IPS DF 6.9 (cell line): ENCODE measurements at regions not wholly inside any gene's neighbourhood (a gene's known extent, or its start where the extent isn't known, plus 50 kb on each side); places are given as distances from the start of the nearest gene placed in this dataset.

Experiments
- DNase-seq: peaks from one replicate; pipeline ENCODE4 v3.0.0-alpha.2; 2013; ENCODE audit warnings: low read depth, low spot score
- H3K27ac ChIP-seq: one replicate; pipeline ENCODE4 v1.5.1; 2013; ENCODE audit warnings: low read length, control low read depth
- H3K27me3 ChIP-seq: 2 replicates; pipeline ENCODE4 v1.6.1; 2013; ENCODE audit warnings: mild to moderate bottlenecking, low read length; ENCODE audit not compliant: control insufficient read depth, insufficient read depth
- H3K36me3 ChIP-seq: 2 replicates; pipeline ENCODE4 v1.6.1; 2013; ENCODE audit warnings: low read length; ENCODE audit not compliant: control insufficient read depth, insufficient read depth
- H3K4me1 ChIP-seq: 2 replicates; pipeline ENCODE4 v1.6.1; 2013; ENCODE audit warnings: low read length; ENCODE audit not compliant: control insufficient read depth, insufficient read depth
- H3K4me3 ChIP-seq: 2 replicates; pipeline ENCODE4 v1.5.1; 2013; ENCODE audit warnings: mild to moderate bottlenecking, low read length
- H3K9me3 ChIP-seq: 2 replicates; pipeline ENCODE4 v1.6.1; 2013; ENCODE audit warnings: low read length, inconsistent platforms; ENCODE audit not compliant: control insufficient read depth, insufficient read depth
- WGBS: extraction: QIAGEN DNeasy Blood & Tissue Kit; methylation state at CpG from one replicate; pipeline ENCODE4 v1.1.7; 2013; ENCODE audit warnings: mixed read lengths, missing lambda C conversion rate; ENCODE audit not compliant: insufficient read length, insufficient coverage; 5-methylcytosine and 5-hydroxymethylcytosine counted together

DNA sequence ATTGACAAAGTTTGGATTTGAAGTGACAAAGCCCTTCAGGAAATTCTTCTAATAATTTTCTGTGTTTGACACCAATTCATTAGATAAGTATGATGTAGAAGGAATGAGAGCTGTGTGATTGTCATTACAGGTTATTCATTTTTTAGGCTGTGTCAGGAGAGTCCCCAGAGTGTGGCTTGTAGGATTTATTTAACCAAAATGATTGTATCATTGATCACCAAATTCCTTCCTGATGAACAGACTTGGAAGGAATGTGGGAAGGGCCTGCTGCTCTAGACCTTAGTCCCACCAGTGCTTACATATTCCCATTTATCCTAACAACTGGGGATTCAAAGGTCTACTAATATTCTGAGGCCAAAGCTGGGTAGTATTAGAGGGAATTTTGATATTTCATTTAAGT is 383.3 kb upstream of the KAZN start:
- Histone ChIP-seq H3K27ac (no peak overlapping the region), H3K36me3 (no peaks in the 10 kb centered on the region), H3K4me3 (no peak overlapping the region), H3K27me3 (no peaks in the 10 kb centered on the region), H3K9me3 (no peaks in the 10 kb centered on the region), H3K4me1 (no peaks in the 10 kb centered on the region)
- no peak for DNase-seq

DNA sequence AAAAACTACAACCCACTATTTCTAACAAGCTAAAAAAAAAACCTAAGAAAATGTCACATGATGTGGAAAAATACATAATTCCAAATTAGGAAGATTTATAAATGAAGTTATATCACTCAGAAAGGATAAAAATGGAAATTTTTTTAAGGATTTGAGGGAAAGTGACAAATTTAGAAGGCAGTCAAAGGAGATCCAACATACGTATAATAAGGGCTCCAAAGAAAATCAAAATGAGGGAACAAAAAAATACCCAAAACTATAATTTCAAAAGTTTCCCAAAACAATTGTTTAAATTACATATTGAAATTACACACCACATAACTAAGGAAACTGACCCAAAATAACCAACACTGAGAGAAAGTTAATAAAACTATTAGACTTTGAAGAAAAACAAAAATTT is 381.1 kb upstream of the KAZN start:
- H3K4me3 ChIP-seq, result no peak overlapping the region
- no peaks in the 10 kb centered on the region for H3K27me3 ChIP-seq
- no CpG with 5 or more reads among the region's 1 CpG for WGBS
- no peaks in the 10 kb centered on the region for H3K36me3 ChIP-seq
- H3K4me1 ChIP-seq, result no peaks in the 10 kb centered on the region
- DNase-seq, result no peak
- no peak overlapping the region for H3K27ac ChIP-seq
- no peaks in the 10 kb centered on the region for H3K9me3 ChIP-seq

DNA sequence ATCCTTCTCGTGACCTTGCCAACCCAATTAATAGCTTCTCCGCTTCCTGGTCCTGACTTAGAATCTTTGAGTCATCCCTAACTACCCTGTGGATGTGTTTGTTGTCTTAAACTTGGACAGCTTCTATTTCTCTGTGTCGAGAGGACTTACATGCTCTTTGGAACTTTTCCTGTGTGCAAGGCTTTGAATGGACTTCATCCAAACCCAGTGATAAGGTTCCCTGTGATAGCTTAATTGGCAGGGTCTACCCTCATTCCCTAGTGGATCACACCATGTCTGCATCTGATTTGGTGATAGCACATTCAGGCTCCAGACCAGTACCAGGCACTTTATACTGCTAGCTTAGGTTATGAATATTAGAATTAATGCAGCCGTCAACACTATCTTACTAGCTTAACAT is 378.2 kb upstream of the KAZN start:
- Histone ChIP-seq H3K4me3 (no peak overlapping the region), H3K4me1 (no peaks in the 10 kb centered on the region), H3K27ac (no peak overlapping the region), H3K9me3 (no peaks in the 10 kb centered on the region), H3K36me3 (no peaks in the 10 kb centered on the region), H3K27me3 (no peaks in the 10 kb centered on the region)
- no CpG with 5 or more reads among the region's 4 CpGs for WGBS
- no peak for DNase-seq

DNA sequence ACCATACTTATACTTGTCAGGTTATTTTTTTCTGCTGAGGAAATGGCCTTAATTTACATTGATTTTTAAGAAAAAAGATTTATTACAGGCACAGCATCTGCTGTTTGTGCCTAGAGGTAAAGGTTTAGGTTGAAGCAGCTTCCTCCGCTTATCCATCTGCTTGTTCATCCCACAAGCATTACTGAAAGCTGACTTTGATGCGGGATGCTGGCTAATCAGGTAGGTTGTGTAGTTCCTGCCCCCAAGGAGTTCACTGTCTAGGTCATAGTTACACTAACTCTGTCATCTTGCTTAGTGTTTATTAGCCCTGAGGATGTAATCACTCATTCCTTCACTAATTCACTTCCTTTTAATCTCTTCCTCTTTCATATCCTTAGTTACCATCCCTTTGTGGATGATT is 377.7 kb upstream of the KAZN start:
- no CpG with 5 or more reads among the region's 2 CpGs for WGBS
- Histone ChIP-seq H3K4me3 (no peak overlapping the region), H3K36me3 (no peaks in the 10 kb centered on the region), H3K27me3 (no peaks in the 10 kb centered on the region), H3K4me1 (no peaks in the 10 kb centered on the region), H3K9me3 (no peaks in the 10 kb centered on the region), H3K27ac (no peak overlapping the region)
- no peak for DNase-seq

DNA sequence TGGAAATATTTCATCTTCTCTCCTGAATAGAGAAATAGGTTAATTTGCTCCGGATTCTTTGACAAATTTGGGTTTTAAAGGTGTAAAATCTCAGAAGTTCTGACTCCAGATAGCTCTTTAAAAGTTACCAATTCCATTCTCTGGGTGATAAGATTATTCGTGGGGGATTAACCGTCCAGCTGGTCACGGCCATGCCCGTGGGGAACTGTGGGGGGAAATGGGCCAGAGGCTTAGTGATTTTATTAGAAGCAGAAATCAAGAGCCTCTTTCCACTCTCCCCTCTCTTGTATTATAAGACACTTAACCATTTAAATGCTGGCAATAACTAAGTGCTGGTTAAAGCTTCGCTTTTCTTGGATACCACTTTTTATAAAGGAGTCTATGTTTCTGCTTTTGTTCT is 376.4 kb upstream of the KAZN start:
- no peaks in the 10 kb centered on the region for H3K36me3 ChIP-seq
- H3K4me1 ChIP-seq, result no peaks in the 10 kb centered on the region
- no CpG with 5 or more reads among the region's 6 CpGs for WGBS
- H3K4me3 ChIP-seq, result no peak overlapping the region
- H3K27me3 ChIP-seq, result no peaks in the 10 kb centered on the region
- no peaks in the 10 kb centered on the region for H3K9me3 ChIP-seq
- DNase-seq, result no peak
- H3K27ac ChIP-seq, result no peak overlapping the region

DNA sequence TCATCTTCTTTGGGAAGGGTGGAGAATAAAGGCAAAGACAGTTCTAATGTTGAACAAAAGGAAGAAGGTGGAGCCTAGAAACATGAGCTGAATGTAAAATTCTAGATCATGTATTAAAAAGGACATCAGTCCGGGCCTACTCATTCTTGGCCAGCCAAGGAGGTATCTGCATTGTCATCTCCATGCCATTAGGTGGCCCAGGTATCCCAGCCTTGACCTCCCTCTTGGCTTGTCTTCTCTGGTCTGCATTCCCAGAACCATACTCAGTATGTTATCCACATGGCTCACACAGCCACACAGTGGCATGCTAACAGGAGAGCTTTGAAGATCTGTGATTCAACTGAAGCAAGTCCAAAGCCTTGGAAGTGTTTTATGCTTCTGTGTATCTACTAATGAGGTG is 369.8 kb upstream of the KAZN start:
- no peak for DNase-seq
- Histone ChIP-seq H3K36me3 (no peaks in the 10 kb centered on the region), H3K9me3 (no peaks in the 10 kb centered on the region), H3K27ac (no peak overlapping the region), H3K4me3 (no peak overlapping the region), H3K27me3 (no peaks in the 10 kb centered on the region), H3K4me1 (no peaks in the 10 kb centered on the region)
- no CpG with 5 or more reads among the region's 1 CpG for WGBS

DNA sequence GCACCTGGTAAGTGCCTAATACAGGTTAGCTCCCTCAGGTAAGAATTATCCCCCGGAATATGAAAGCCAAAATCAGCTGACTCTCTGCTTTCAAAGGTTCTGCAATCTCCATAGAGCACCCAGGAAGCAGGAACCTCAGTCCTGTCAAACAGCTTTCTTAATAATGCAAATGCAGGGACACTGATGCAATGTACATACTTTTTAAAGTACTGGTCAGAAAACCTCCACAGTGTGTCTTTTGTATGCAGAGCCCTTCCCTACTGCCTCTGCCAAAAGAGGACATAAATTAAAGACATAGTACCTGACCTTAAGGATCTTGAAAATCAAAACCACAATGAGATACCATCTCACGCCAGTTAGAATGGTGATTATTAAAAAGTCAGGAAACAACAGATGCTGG is 365.0 kb upstream of the KAZN start:
- no peaks in the 10 kb centered on the region for H3K9me3 ChIP-seq
- H3K27ac ChIP-seq, result no peak overlapping the region
- no peak for DNase-seq
- no CpG with 5 or more reads among the region's 2 CpGs for WGBS
- H3K36me3 ChIP-seq, result no peaks in the 10 kb centered on the region
- H3K4me3 ChIP-seq, result no peak overlapping the region
- no peaks in the 10 kb centered on the region for H3K27me3 ChIP-seq
- 0 out of 2 replicates have a peak, but pooled peaks cover 2% of the 10 kb centered on the region for H3K4me1 ChIP-seq

DNA sequence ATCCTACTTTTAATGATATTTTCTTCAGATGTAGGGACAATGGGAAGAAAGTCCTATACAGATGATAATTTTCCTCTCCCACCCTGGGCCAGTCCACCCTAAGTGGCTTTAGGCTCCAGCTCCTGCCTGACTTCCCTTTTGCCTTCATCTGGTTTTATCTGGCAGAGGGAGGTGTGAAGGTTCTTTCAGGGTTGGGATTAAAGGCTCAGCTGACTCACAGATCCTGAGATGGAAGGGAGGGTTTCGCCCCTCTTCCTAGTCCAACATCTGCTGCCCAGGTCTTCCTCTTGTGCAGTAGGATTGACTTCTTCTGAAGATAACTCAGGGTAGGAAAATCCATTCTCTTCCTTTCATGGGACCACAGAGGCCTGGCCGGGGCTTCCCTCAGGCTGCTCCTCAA is 362.4 kb upstream of the KAZN start:
- Histone ChIP-seq H3K9me3 (no peaks in the 10 kb centered on the region), H3K36me3 (no peaks in the 10 kb centered on the region), H3K27ac (no peak overlapping the region), H3K4me3 (no peak overlapping the region), H3K27me3 (no peaks in the 10 kb centered on the region), H3K4me1 (0 out of 2 replicates have a peak, but pooled peaks cover 2% of the 10 kb centered on the region)
- no CpG with 5 or more reads among the region's 2 CpGs for WGBS
- no peak for DNase-seq

DNA sequence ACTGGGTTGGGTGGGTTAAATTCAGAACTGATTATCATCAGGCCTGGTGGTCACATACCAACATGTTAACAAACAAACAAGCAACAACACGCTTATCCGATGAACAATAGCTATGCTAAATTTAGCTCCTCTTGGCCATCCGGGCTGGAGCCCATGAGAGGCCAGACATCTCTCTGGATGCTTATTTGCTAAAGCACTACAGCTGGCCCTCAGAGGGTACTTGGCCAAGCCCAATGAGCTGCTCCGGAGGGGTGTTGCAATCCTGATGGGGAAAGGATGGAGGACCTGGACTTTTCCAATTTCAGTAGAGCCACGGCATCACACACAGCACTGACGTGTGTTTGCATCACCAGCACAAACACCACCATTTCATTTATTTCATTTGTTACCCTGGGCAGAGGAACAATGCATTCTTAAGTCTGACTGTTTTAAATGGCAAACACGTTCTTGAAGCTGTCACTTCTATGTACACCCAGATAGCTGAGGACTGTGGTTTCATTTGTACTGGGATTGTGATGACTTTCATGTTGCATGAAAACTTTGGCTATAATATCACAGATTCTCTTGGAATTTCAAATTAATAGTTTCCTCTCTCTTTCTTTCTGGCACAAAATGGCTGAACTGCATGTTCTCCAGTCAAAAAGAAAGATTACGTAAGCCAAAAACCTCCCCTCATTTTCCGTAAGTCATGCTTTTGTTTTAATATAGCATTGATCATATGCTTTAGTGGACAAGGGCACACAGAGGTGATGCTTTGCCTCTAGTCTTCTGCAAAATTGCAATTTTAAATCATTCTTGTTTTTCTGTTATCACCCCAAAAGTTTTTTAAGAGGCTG is 359.8 kb upstream of the KAZN start:
- H3K36me3 ChIP-seq, result no peaks in the 10 kb centered on the region
- H3K9me3 ChIP-seq, result no peaks in the 10 kb centered on the region
- DNase-seq, result no peak
- no peak overlapping the region for H3K4me3 ChIP-seq
- H3K4me1 ChIP-seq, result 0 out of 2 replicates have a peak, but pooled peaks cover 2% of the 10 kb centered on the region
- no peak overlapping the region for H3K27ac ChIP-seq
- no CpG with 5 or more reads among the region's 9 CpGs for WGBS
- no peaks in the 10 kb centered on the region for H3K27me3 ChIP-seq

DNA sequence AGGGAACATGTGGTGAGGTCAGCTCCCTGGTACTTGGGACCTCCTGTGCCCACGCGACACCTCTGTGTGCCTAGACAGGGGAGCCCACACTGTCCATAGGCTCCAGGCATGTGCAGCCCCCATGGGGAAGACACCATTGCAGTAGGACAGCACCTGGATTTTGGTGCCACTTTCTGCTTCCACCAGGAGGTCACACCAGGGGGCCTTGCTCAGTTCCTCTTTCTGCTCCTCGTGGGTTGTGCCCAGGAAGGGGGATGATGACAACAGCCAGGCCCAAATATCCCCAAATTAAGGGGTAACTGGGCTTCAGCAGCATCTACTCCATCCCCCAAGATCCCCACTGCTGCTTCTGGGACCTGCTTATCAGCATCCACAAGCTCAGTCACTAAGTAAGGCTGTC is 358.2 kb upstream of the KAZN start:
- DNase-seq, result no peak

DNA sequence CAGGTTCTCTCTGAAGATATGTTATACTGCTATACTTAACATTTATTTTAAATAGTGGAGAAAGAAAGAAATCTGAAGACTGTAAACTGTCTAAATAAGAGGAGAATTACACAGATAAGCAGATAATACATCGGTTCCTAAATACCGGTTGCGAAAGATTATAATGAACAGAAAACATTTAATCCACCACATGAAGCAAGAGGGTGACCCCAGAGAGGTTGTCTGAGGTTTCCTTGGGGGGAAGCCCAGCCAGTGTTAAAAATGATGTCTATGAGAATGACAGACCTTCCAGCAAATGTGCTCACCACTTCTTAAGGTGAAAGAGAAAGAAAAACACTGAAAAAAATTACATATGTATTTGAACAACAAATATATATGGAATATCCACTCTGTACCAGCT is 356.4 kb upstream of the KAZN start:
- H3K27me3 ChIP-seq, result no peaks in the 10 kb centered on the region
- H3K4me3 ChIP-seq, result no peak overlapping the region
- no peaks in the 10 kb centered on the region for H3K36me3 ChIP-seq
- H3K9me3 ChIP-seq, result no peaks in the 10 kb centered on the region
- no CpG with 5 or more reads among the region's 3 CpGs for WGBS
- no peak for DNase-seq
- H3K27ac ChIP-seq, result no peak overlapping the region
- H3K4me1 ChIP-seq, result no peaks in the 10 kb centered on the region

More for the DNA sequence above, 358.2 kb upstream of the KAZN start:
- Histone ChIP-seq H3K4me1 (0 out of 2 replicates have a peak, but pooled peaks cover 2% of the 10 kb centered on the region), H3K4me3 (no peak overlapping the region), H3K9me3 (no peaks in the 10 kb centered on the region), H3K36me3 (no peaks in the 10 kb centered on the region), H3K27ac (no peak overlapping the region), H3K27me3 (no peaks in the 10 kb centered on the region)
- WGBS, result no CpG with 5 or more reads among the region's 3 CpGs
